NCI-H345 treated with DMSO at 0.1 percent for 48 hours (cell line): ENCODE measurements at regions not wholly inside any gene's neighbourhood (a gene's known extent, or its start where the extent isn't known, plus 50 kb on each side); places are given as distances from the start of the nearest gene placed in this dataset.
"Not testable (repeated sequence)": the region's sequence is repeated elsewhere in the genome, so short reads cannot be mapped to it uniquely, and the experiment has no call there.

Source experiments
- DNase-seq: peaks from one replicate; lab custom pipeline; 2025; ENCODE audit not compliant: unreplicated experiment; lab: John Stamatoyannopoulos, UW

- not testable (repeated sequence) for DNase-seq
These were observed 533.8 kb downstream of the DMRTA1 start for GRCh38 chr9:22980429-22980828.

GRCh38 chr9:22986556-22986955 is 539.9 kb downstream of the DMRTA1 start:
- DNase-seq = no peak

- no peak for DNase-seq
These were observed 543.7 kb downstream of the DMRTA1 start for GRCh38 chr9:22990349-22990748.

- no peak for DNase-seq
These were observed 546.2 kb downstream of the DMRTA1 start for GRCh38 chr9:22992780-22993179.

- DNase-seq = no peak
These were observed 551.3 kb downstream of the DMRTA1 start for GRCh38 chr9:22997923-22998322.

- no peak for DNase-seq
These were observed 558.5 kb downstream of the DMRTA1 start for GRCh38 chr9:23005156-23005555.

- no peak for DNase-seq
These were observed 559.5 kb downstream of the DMRTA1 start for GRCh38 chr9:23006127-23006526.

GRCh38 chr9:23011669-23012068 is 565.0 kb downstream of the DMRTA1 start:
- no peak for DNase-seq

- DNase-seq = no peak
These were observed 568.9 kb downstream of the DMRTA1 start for GRCh38 chr9:23015557-23015956.

- DNase-seq = no peak
These were observed 589.8 kb downstream of the DMRTA1 start for GRCh38 chr9:23036416-23036815.

GRCh38 chr9:23039402-23039801 is 592.8 kb downstream of the DMRTA1 start:
- DNase-seq = no peak

- no peak for DNase-seq
These were observed 594.8 kb downstream of the DMRTA1 start for GRCh38 chr9:23041466-23041865.

GRCh38 chr9:23044549-23044948 is 597.9 kb downstream of the DMRTA1 start:
- no peak for DNase-seq

- not testable (repeated sequence) for DNase-seq
These were observed 599.4 kb downstream of the DMRTA1 start for GRCh38 chr9:23046026-23046425.

GRCh38 chr9:23050548-23050947 is 603.9 kb downstream of the DMRTA1 start:
- DNase-seq = no peak

GRCh38 chr9:23073136-23073535 is 626.5 kb downstream of the DMRTA1 start:
- DNase-seq = no peak

- no peak for DNase-seq
These were observed 633.2 kb downstream of the DMRTA1 start for GRCh38 chr9:23079798-23080197.

GRCh38 chr9:23081377-23081776 is 634.8 kb downstream of the DMRTA1 start:
- DNase-seq = no peak

GRCh38 chr9:23088932-23089364 is 642.3 kb downstream of the DMRTA1 start:
- DNase-seq = no peak

- no peak for DNase-seq
These were observed 671.0 kb downstream of the DMRTA1 start for GRCh38 chr9:23117616-23118015.

- DNase-seq = no peak
These were observed 674.0 kb downstream of the DMRTA1 start for GRCh38 chr9:23120630-23121029.

- no peak for DNase-seq
These were observed 676.5 kb downstream of the DMRTA1 start for GRCh38 chr9:23123048-23123632.

GRCh38 chr9:23145467-23145866 is 680.6 kb downstream of the ELAVL2 start:
- DNase-seq = no peak
